ENCODE measurements at regions not wholly inside any gene's neighbourhood (a gene's known extent, or its start where the extent isn't known, plus 50 kb on each side); places are given as distances from the start of the nearest gene placed in this dataset.
"Not testable (repeated sequence)": the region's sequence is repeated elsewhere in the genome, so short reads cannot be mapped to it uniquely, and the experiment has no call there.

DNA sequence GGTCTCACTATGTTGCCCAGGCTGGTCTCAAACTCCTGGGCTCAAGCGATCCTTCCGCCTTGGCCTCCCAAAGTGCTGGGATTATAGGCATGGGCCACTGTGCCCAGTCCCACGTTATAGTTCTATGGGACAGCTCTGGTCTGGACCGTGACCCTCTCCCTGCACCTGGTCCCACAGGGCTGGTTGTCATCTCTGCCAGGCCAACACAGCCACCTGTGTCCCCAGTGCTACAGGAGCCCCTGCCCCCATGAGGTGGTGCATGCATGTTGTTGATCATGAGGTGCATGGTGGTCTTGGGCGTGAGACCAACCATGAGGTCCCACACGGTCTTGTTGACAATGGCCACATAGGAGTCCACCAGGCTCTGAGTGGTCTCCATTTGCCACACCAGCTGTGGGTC lies 51.0 kb upstream of the UBE2Q2 start:
- DNase-seq (ENCODE audit: low read depth, low spot score) = not testable (repeated sequence)

DNA sequence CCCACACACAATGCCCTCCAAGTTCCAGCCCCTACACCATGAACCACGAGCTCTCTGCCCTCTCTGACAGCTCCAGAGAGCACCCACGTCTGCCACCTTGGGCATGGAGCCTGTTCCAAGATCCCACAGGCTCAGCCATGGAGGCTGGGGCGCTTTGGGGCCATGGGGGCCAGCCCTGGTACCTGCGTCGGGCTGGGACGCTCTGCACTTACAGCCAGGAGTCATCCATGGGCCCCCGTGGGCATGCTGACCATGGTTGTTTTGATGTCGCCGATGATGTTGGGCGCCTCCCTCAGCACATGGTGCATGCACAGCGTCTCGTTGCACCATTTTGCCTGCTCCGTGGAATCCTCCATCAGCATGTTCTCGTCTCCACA lies 51.9 kb upstream of the UBE2Q2 start:
- DNase-seq (ENCODE audit: low read depth, low spot score) = no peak

GRCh38 chr15:75790631-75791336 lies 52.5 kb upstream of the UBE2Q2 start:
- DNase-seq (ENCODE audit: low read depth, low spot score) = no peak

DNA sequence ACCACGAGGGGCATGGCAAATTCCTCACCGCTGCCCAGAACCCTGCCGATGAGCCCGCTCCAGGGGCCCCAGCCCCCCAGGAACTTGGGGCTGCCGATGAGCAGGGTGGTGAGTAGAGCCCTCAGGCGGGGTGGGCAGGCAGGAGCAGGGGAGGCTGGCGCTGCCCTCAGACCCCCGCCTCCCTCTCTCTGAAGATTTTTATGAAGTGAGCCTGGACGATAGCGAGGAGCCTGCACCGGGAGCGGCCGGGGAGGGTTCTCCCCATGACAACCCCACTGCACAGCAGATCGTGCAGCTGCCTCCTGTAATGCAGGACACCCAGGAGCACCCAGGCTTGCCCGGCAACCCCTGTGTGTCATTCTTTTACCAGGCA lies 56.7 kb upstream of the UBE2Q2 start:
- DNase-seq (ENCODE audit: low read depth, low spot score) = no peak

- DNase-seq (ENCODE audit: low read depth, low spot score) = peak; percentile 35
Observed at GRCh38 chr15:75785771-75786574, 57.3 kb upstream of the UBE2Q2 start.

GRCh38 chr15:75784511-75785480 lies 58.5 kb upstream of the UBE2Q2 start:
- not testable (repeated sequence) for DNase-seq (ENCODE audit: low read depth, low spot score)

GRCh38 chr15:75783566-75783965 lies 59.7 kb upstream of the UBE2Q2 start:
- DNase-seq (ENCODE audit: low read depth, low spot score) = not testable (repeated sequence)

DNA sequence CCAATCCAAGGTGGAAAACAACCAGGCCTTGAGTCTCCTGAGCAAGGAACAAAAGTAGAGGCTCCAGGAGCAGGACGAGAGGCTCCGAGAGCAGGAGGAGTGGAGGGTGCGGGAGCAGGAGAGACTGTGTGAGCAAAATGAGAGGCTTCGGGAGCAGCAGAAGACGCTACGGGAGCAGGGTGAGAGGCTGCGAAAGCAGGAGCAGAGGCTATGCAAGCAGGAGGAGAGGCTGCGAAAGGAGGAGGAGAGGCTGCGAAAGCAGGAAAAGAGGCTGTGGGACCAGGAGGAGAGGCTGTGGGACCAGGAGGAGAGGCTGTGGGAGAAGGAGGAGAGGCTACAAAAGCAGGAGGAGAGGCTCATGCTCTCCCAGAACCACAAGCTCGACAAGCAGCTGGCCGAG lies 60.3 kb upstream of the UBE2Q2 start:
- DNase-seq (ENCODE audit: low read depth, low spot score) = no peak

GRCh38 chr15:75780995-75781394 lies 62.3 kb upstream of the UBE2Q2 start:
- DNase-seq (ENCODE audit: low read depth, low spot score) = not testable (repeated sequence)

- no peak for DNase-seq (ENCODE audit: low read depth, low spot score)
Observed at GRCh38 chr15:75779504-75779903, 63.7 kb upstream of the UBE2Q2 start.

- peak; percentile 51 for DNase-seq (ENCODE audit: low read depth, low spot score)
Observed at GRCh38 chr15:75776871-75777610, 64.4 kb upstream of the CSPG4 start.

- DNase-seq (ENCODE audit: low read depth, low spot score) = peak; percentile 74
Observed at GRCh38 chr15:75776065-75776423, 63.4 kb upstream of the CSPG4 start.

DNA sequence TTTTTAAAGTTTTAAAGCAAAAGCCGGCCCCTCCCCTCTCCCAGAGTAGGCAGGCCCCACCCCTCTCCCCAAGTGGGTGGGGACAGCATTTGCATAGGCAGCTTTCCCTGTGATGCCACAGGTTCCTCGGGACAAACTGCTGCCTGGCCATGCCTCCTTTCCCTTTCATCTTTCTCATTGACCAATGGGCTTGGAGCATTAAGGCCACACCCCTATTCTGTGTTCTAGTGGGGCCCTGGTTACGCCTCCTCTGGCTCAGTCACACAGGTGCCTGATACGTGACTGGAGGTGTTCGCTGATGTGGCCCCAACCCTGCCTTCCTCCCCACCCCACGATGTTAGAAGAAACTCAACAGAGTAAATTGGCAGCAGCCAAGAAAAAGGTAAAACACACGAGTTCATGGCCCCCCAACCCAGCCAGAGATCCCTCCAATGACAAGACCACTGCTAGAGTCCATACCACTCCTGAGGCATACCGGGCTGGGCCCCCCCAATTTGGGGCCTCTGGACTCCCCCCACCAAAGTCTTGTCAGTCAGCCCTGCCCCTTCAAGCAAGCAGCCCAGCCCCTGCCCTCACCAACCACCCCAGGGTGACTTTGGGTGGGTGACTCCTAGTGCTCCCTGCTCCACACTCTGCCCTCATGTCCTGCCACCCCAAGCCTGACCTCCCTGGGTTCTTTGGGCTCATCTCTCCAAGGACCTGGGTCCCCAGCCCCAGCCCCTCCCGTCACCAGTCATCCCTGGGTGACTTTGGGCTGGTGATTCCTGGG lies 62.8 kb upstream of the CSPG4 start:
- DNase-seq (ENCODE audit: low read depth, low spot score) = no peak

- not testable (repeated sequence) for DNase-seq (ENCODE audit: low read depth, low spot score)
Observed at GRCh38 chr15:75773974-75774373, 61.3 kb upstream of the CSPG4 start.

DNA sequence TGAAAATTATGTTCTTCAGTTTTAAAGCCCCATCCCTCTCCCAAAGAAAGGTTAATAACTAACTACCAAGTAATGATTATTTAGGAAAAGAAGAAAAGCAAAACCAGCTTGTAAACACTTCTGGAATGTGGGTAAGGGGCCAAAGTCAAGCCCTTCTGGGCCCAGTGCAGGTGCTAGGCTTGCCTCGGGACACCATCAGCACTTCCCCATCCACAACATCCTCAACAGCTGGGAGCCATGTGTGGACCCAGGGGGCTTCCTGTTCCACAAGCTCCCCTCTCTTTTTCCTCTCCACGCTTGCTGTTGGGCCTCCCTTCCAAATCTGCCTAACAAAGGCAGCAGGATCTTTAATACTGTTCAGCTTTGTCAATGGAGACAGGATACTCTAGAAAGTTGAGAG lies 58.4 kb upstream of the CSPG4 start:
- not testable (repeated sequence) for DNase-seq (ENCODE audit: low read depth, low spot score)

DNA sequence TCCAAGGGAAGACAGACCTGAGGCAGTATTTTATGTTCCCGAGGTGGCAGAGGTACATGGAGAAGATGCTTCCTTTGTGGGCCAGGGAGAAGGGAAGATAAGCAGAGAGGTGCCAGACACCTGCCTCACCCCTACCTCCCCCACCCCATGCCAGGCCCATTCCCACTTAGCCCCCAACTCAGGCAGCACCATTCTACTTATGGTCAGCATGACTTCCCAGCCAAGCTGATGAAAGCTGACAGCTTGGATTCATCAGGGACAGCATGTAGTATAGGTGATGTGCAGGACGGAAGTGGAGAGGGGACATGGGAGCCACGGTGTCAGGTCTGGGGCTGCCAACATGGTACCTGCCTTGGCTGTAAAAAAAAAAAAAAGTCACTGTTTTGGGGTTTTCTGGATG lies 57.5 kb upstream of the CSPG4 start:
- no peak for DNase-seq (ENCODE audit: low read depth, low spot score)

DNA sequence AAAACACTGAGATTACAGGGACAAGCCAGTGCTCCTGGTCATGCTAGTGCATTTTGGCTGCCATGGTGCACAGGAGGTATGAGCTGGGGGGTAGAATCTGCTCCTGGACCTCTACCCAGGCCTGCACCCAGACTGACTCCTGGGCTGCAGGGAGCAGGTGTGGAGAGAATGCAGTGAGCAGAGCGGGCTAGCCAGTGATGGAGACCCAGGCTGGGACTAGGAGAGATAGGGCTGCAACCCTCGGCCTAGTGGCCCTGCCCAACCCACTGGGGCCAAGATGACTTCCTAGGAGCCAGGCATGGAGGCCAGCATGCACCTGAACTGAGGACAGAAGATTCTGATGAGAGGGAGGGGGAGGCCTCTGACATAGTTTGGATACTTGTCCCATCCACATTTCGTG lies 55.9 kb upstream of the CSPG4 start:
- DNase-seq (ENCODE audit: low read depth, low spot score) = not testable (repeated sequence)

DNA sequence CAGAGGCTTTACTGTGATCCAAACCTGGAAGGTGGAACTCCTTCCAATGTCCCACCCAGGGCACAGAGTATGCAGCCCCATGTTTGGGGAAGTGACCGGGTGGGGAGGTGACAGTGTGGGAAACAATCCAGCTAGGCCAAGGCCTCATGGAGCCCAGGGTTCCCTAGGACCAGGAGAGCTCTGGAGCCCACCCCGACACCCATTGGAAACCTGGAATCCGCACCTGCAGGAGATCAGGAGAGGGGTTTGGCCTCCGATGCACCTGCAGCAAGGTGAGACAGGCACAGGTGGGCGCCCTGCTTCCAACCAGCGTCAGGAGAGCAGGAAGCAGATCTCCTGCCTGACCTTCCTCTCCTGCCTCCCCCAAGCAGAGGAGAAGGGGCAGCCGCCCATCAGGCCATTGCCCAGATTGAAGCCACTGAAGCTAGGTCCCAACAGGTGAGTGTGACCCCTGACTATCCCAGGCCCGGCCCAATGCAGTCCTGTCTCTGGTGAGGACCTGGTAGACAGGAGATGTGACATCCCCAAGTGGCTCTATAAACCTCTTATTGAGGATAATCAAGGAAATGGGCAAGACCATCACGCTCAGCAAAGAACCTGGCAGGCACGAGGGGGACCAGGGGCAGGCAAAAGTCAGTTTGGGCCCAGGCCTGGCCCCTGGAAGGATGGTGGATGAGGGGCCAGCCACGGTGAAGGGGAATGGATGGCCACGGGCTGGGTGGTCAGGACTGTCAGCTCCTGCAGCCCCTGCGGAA lies 53.1 kb upstream of the CSPG4 start:
- not testable (repeated sequence) for DNase-seq (ENCODE audit: low read depth, low spot score)

DNA sequence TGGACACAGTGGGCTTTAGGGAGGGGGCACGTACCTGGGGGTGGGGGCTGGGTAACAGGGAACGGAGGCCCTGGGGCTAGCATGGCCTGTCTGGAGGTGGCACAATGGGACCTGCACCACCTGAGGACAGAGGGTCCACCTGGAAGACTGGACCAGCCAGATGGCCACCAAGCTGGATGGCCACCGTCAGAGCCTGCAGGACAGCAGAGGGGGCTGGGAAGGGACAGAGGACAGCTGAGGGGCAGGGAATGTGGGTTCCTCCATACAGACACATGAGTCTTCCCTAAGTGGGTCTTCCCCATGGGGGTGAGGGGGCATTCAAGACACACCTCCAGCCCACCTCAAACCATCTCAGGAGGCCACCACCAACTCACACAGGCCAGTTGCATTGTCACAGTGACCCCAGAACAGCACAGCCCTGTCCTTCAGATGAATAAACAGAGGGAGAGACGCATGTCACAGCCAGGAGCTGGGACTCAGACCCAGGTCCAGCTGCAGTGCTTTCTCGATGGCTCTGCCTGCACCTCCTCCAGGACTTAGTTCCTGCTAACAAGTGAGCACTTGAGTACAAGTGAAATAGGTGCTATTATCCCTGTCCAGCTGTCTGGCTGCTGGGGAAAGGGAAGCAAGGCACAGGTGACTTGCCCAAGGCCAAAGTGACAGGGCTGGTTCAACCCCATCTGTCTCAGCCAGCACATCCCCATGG lies 52.4 kb upstream of the CSPG4 start:
- not testable (repeated sequence) for DNase-seq (ENCODE audit: low read depth, low spot score)

Data from astrocyte of the hippocampus (primary cell).